ENCODE measurements at regions not wholly inside any gene's neighbourhood (a gene's known extent, or its start where the extent isn't known, plus 50 kb on each side); places are given as distances from the start of the nearest gene placed in this dataset.
A peak's percentile ranks its signal among the peaks of the same experiment; 100 is the strongest.

DNA sequence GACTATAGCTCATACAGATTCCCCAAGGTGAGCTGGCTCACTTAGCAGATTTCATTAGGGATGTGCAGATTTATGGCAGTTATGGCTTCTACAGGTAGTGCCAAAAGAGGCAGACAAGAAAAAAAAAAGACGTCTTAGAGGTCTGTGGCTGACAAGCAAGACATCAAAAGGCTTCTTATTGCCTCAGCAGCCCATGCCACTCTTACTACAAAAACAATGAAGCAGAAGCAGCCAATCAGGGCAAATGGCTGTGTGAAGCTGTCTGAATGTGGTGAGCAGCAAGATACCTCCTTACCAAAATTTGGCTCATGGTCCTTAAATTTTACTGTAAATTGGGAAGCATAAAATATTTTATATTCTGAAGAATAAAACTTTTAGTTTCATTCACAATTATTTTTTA, 557.5 kb upstream of the GOLIM4 start:
- Histone ChIP-seq H3K4me1 (ENCODE audit: control insufficient read depth, insufficient read depth, low read length) (peaks cover 19% of the 10 kb centered on the region), H3K9ac (ENCODE audit: extremely low read depth, low read length, poor library complexity, severe bottlenecking) (no peak overlapping the region), H3K27me3 (ENCODE audit: control insufficient read depth, insufficient read depth, low read length, poor library complexity, severe bottlenecking) (no peaks in the 10 kb centered on the region), H3K4me3 (ENCODE audit: low read length) (no peak overlapping the region), H3K9me3 (ENCODE audit: control insufficient read depth, low read length) (no peaks in the 10 kb centered on the region), H3K27ac (ENCODE audit: low read depth, low read length) (peak overlapping the region; percentile 55), H3K36me3 (ENCODE audit: control insufficient read depth, insufficient read depth, low read length) (no peaks in the 10 kb centered on the region)
- Mint-ChIP-seq H3K36me3 (ENCODE audit: low read depth) (no peaks in the 10 kb centered on the region), H3K27me3 (ENCODE audit: insufficient read depth) (no peaks in the 10 kb centered on the region), H3K9me3 (no peaks in the 10 kb centered on the region), H3K4me1 (peaks cover 22% of the 10 kb centered on the region), H3K27ac (no peak overlapping the region), H3K4me3 (no peak overlapping the region)
- DNase-seq: peak; percentile 60
- TF ChIP-seq, protein P1, sequence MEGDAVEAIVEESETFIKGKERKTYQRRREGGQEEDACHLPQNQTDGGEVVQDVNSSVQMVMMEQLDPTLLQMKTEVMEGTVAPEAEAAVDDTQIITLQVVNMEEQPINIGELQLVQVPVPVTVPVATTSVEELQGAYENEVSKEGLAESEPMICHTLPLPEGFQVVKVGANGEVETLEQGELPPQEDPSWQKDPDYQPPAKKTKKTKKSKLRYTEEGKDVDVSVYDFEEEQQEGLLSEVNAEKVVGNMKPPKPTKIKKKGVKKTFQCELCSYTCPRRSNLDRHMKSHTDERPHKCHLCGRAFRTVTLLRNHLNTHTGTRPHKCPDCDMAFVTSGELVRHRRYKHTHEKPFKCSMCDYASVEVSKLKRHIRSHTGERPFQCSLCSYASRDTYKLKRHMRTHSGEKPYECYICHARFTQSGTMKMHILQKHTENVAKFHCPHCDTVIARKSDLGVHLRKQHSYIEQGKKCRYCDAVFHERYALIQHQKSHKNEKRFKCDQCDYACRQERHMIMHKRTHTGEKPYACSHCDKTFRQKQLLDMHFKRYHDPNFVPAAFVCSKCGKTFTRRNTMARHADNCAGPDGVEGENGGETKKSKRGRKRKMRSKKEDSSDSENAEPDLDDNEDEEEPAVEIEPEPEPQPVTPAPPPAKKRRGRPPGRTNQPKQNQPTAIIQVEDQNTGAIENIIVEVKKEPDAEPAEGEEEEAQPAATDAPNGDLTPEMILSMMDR (conservative IDR thresholded peaks at IDR 0.05): no peak
- WGBS, 2 experiments (ENCODE audit: insufficient coverage in 1 of 2, insufficient read length in 1 of 2): 56% methylated on average over 1 of the region's 1 CpG; no CpG with 5 or more reads in 1 of the 2 experiments

DNA sequence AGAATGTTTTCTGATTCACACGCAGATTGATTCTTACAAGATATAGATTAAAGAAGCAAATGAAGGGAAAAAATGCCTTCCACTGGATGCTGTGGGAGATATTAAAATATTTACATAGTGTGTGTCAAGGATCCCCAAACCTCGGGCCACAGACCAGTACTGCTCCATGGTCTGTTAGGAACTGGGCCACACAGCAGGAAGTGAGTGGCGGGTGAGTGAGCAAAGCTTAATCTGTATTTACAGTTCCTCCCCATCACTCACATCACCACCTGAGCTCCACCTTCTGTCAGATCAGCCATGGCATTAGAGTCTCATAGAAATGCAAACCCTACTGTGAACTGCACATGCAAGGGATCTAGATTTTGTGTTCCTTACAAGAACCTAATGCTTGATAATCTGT, 552.6 kb upstream of the GOLIM4 start:
- no peak for DNase-seq
- Histone ChIP-seq H3K9me3 (ENCODE audit: control insufficient read depth, low read length) (no peaks in the 10 kb centered on the region), H3K27me3 (ENCODE audit: control insufficient read depth, insufficient read depth, low read length, poor library complexity, severe bottlenecking) (no peaks in the 10 kb centered on the region), H3K27ac (ENCODE audit: low read depth, low read length) (no peak overlapping the region), H3K36me3 (ENCODE audit: control insufficient read depth, insufficient read depth, low read length) (no peaks in the 10 kb centered on the region), H3K4me1 (ENCODE audit: control insufficient read depth, insufficient read depth, low read length) (peaks cover 17% of the 10 kb centered on the region), H3K9ac (ENCODE audit: extremely low read depth, low read length, poor library complexity, severe bottlenecking) (no peak overlapping the region), H3K4me3 (ENCODE audit: low read length) (no peak overlapping the region)
- H3K27ac Mint-ChIP-seq: no peak overlapping the region
- TF ChIP-seq, protein P1 (conservative IDR thresholded peaks at IDR 0.05): no peak
- H3K4me3 Mint-ChIP-seq: no peak overlapping the region
- 91% methylated on average over 3 of the region's 3 CpGs; no CpG with 5 or more reads in 1 of the 2 experiments for WGBS, 2 experiments (ENCODE audit: insufficient coverage in 1 of 2, insufficient read length in 1 of 2)
- H3K9me3 Mint-ChIP-seq: no peaks in the 10 kb centered on the region
- no peaks in the 10 kb centered on the region for H3K36me3 Mint-ChIP-seq (ENCODE audit: low read depth)
- peaks cover 21% of the 10 kb centered on the region for H3K4me1 Mint-ChIP-seq
- H3K27me3 Mint-ChIP-seq (ENCODE audit: insufficient read depth): no peaks in the 10 kb centered on the region

DNA sequence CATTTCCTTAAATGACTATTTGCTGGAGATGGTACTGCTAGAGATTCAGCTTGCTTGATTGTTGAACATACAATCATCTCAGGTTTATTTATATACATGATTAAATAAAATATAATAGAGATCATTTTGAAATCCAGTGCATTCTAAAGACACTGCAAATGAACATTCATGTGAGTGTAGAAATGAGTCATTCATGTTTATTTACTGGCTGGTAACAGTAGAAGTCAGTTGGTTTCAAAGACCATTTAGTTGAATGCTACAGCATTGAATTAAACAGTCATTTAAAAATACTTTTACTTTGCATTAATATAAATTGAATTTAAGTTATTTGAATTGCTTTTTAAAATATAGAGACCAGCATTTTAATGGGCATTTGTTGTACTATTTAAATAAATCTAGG, 551.9 kb upstream of the GOLIM4 start:
- Histone ChIP-seq H3K4me1 (ENCODE audit: control insufficient read depth, insufficient read depth, low read length) (peaks cover 11% of the 10 kb centered on the region), H3K36me3 (ENCODE audit: control insufficient read depth, insufficient read depth, low read length) (no peaks in the 10 kb centered on the region), H3K4me3 (ENCODE audit: low read length) (no peak overlapping the region), H3K27me3 (ENCODE audit: control insufficient read depth, insufficient read depth, low read length, poor library complexity, severe bottlenecking) (no peaks in the 10 kb centered on the region), H3K9me3 (ENCODE audit: control insufficient read depth, low read length) (no peaks in the 10 kb centered on the region), H3K27ac (ENCODE audit: low read depth, low read length) (no peak overlapping the region), H3K9ac (ENCODE audit: extremely low read depth, low read length, poor library complexity, severe bottlenecking) (no peak overlapping the region)
- Mint-ChIP-seq H3K27ac (no peak overlapping the region), H3K4me3 (no peak overlapping the region), H3K36me3 (ENCODE audit: low read depth) (no peaks in the 10 kb centered on the region), H3K9me3 (no peaks in the 10 kb centered on the region), H3K4me1 (peaks cover 14% of the 10 kb centered on the region), H3K27me3 (ENCODE audit: insufficient read depth) (no peaks in the 10 kb centered on the region)
- no peak for DNase-seq
- TF ChIP-seq, protein P1 (conservative IDR thresholded peaks at IDR 0.05): no peak

Data from endodermal cell (in vitro differentiated cells).